ENCODE measurements at regions not wholly inside any gene's neighbourhood (a gene's known extent, or its start where the extent isn't known, plus 50 kb on each side); places are given as distances from the start of the nearest gene placed in this dataset.
"Not testable (repeated sequence)": the region's sequence is repeated elsewhere in the genome, so short reads cannot be mapped to it uniquely, and the experiment has no call there.

GRCh38 chr7:94176694-94177200 lies 172.6 kb upstream of the BET1 start:
- FAIRE-seq = no peak

DNA sequence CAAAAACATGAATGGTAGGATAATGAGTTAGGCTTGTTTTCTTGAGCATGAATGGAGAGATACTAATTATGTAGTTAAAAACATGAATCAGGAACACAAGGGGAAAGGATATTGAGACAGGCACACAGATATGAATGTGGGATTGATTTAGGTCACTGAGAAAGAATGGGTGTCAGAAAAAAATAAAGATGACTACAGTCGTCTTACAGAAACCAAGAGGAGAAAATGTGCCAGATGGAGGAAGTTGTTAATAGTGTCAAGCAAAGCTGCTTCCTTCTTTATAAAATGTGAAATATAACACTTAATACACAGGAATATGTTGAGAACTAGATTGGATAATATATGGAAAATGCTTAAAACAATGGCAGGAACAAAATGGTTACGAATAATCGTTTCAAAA lies 173.3 kb upstream of the BET1 start:
- FAIRE-seq = no peak

DNA sequence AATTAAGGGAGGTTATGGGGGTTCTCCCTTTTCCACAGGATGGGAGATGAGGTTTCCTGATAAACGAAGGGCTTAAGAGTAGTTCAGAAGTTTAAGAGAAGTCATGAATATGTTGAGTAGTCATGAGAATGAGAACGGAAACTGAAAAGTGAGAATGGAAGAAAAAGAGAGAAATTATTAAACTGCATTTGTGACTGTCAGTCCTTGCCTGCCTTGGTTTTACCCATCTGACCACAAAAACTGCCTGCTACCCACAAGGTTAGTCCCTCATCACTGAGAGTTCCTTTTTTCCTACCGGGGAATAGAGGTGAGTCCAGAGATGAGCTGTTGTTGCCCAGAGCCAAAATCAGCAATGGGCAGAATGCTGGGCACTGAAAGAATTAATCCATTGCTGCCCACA lies 174.1 kb upstream of the BET1 start:
- no peak for FAIRE-seq

GRCh38 chr7:94179466-94179865 lies 175.3 kb upstream of the BET1 start:
- no peak for FAIRE-seq

- FAIRE-seq = no peak
Measured at GRCh38 chr7:94182066-94182465, 177.9 kb upstream of the BET1 start.

DNA sequence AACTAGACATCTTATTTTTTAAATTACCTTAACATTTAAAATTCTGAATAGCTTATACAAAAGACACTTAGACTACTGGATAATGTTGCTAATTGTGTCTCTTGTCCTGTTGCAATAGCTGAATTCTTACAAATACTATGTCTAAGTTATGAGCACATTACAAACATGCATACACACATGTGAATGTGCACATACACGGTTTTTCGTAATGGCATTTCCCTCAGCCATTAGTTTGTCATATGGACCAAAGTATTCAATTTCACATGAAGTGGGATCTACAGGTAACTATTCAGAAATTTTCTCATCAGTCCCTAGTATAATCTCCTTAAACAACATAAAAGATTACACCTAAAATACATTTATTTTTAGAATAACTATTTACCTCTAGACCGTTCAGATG lies 178.6 kb upstream of the BET1 start:
- no peak for FAIRE-seq

DNA sequence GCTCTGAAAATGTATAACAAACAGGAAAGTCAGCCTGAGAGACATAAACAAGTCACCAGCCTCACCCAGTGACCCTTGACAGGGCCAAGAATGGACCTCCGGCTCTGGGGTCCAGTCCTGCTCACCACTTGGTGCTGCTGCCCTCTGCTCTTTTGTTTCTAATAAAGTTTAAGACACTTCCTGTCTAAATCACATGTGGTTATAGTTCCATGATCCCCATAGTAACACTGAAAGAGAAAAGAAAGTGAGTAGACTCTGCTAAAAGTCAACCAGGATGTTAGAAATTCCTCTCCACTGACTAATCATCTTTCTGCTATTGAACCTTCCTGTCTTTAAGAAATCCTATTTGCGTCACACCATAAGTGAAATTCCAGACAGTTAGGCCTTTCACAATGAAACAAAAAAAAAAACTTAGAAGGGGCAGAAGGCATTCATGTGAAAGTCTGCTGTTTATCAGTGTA lies 179.2 kb upstream of the BET1 start:
- peak; percentile 93 for FAIRE-seq

GRCh38 chr7:94183891-94184290 lies 179.7 kb upstream of the BET1 start:
- no peak for FAIRE-seq

GRCh38 chr7:94188350-94188749 lies 184.2 kb upstream of the BET1 start:
- FAIRE-seq = no peak

DNA sequence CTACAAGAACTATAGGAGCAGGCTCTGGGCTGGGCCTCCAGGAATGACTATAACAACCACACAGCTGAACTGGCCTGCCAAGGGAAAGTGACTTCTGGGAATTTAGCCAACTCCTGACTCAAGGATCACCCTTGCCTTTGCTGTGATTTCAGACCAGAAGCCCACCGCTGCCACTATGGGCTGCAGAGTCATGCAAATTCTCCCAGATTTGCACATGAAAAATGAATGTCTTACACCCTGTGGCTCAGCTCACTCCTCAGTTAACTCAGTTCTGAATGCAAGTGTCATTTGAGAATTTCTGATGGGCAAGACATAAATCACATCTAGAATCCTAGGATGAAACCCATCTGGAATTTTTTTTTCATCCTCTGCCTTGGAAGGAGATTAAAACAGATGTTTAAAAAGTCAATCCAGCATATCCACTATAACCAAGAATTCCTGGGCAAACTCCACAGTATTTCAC lies 186.5 kb upstream of the BET1 start:
- FAIRE-seq = no peak

GRCh38 chr7:94194426-94194825 lies 190.3 kb upstream of the BET1 start:
- FAIRE-seq = not testable (repeated sequence)

DNA sequence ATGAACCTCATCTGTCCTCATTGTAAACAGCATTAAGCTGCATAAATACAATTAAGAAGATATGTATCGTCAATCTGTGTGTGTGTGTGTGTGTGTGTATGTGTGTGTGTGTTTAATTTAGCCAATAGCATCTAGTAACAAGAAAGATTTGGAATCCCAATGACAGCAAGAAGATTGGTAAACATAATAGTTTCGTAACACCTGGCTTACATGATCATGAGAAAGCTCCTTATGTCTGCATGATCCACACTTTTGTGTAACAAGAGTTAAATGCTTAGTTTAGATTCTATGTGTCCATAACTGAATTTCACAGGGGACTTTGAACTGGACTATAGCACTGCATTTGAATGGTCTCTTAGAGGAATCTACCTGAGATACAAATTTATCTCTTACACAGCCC lies 191.0 kb upstream of the BET1 start:
- FAIRE-seq = no peak

- peak; percentile 33 for FAIRE-seq
Measured at GRCh38 chr7:94195813-94196212, 191.7 kb upstream of the BET1 start.

DNA sequence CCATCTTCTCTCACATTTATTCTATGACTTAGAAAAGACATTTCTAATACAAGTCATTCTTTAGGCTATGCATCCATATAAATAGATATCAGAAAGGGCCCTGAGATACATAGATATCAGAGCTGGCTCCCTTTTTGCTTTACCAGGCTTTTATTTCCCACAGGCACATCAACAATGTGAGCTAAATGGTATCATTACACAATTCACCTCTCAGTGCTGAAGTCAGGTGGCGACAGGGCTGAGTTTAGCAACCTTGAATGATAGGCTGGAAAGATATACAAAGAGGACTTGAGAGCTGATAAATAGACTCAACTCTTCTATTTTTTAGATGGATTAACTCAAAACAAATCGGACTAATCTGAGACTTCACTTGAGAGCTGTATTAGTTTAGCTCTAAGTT lies 189.2 kb upstream of the COL1A2 start:
- FAIRE-seq = no peak

- FAIRE-seq = no peak
Measured at GRCh38 chr7:94206295-94206694, 188.4 kb upstream of the COL1A2 start.

- no peak for FAIRE-seq
Measured at GRCh38 chr7:94212160-94212559, 182.5 kb upstream of the COL1A2 start.

GRCh38 chr7:94216944-94217461 lies 177.7 kb upstream of the COL1A2 start:
- FAIRE-seq = peak; percentile 66

DNA sequence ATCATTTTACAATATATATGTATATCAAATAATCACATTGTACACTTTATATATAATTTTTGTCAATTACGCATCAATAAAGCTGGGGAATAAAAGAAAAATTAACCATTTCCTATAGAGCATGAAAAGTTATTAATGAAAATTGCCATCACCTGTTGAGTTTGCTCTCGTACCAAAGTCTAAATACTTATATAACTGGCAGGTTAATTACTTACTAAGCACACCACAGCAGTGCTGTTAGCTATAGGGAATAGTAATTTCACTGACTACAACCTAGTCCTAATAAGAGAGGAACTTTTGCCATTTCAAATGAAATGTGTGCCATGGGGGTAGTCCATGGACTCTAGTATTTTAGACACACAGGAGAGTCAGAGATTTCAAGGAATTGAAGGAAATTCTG lies 176.9 kb upstream of the COL1A2 start:
- no peak for FAIRE-seq

DNA sequence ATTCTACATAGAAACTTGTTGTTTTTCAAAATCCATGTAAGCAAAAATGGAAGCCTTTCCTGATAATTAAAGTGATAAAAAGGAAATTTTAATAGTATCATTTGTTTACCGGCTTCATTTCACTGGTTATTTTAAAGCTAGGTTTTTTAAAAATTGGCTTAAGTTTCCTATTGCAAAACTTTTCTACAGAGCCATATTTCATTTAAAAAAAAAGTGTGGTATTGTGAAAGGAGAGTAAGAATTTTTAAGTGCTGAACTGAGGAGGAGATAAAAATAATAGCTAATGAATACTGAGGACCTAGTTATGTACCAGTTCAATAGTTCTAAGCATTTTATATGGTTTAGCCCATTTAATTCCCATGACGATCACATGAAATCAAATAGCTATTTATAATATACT lies 172.2 kb upstream of the COL1A2 start:
- FAIRE-seq = peak; percentile 22

DNA sequence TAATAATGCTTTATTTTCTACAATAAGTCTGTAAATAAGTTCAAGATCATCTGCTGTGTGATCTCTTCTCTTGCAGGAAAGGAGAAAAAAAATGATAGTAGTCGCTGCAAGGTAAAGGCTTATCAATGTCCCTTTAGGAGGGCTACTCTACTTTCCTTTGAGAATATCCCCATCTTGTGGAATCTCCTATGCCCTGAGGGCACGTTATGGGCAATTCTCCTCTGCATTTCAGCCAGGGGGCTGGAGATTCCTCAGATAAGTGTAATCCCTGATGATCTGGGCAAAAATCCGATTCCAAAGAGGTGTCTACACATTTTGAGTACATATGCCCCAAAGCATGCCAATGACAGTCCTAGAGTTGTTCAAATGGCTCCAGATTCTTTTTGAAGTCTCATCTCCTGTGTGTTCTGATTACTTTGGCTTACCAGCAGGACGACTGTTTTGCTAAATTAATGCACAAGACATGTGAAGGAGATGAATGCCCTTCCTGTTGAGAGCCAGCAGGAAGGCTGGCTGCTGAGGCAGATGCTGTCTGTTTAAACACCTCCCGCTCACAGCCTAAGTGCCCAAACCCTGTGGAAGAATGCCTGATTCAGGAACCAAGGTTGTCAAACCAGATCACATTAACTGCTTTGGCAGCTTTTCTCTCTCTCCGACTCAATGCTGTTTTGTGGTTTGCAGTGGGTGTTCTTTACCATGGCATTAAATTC lies 171.2 kb upstream of the COL1A2 start:
- FAIRE-seq = no peak

GRCh38 chr7:94228223-94228622 lies 166.5 kb upstream of the COL1A2 start:
- FAIRE-seq = no peak

GRCh38 chr7:94228678-94229077 lies 166.0 kb upstream of the COL1A2 start:
- no peak for FAIRE-seq

DNA sequence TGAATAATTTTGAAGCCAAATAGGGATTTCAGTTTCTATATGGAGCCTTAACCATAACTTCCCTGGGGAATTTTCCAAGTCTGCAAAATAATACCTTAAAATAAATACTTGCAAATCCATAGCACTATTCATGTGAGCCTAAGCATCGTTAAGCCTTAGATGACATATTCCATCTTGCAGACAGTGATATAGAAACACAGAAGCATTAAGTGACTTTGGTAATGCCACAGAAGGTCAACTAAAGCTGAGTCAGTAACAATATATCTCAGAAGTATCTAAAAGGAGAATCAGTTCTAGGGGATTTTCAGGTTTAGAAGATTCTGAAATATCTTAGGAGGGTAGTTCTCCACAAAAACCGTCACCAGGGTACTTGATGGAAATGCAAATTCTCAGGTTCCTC lies 163.4 kb upstream of the COL1A2 start:
- peak; percentile 93 for FAIRE-seq

DNA sequence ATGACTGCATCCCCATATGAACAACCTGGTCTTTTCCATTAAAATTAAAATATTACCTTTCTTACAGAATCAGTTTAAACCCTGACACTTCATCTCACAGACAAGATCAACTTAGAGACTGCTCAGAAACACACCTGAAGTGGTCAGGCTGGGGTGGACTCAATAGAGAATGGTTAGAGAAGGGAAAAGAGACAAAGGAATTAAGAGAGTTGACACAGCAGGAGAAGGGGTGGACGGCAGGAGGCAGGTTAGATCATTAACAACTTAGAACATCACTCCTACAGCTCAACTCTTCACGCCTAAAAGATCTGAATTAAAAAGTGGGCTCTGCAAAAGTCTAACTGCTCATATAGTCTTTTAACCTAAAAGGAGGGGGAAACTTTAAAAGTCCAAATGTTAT lies 157.7 kb upstream of the COL1A2 start:
- FAIRE-seq = no peak

GRCh38 chr7:94237417-94237816 lies 157.3 kb upstream of the COL1A2 start:
- FAIRE-seq = peak; percentile 96
